ENCODE measurements at regions not wholly inside any gene's neighbourhood (a gene's known extent, or its start where the extent isn't known, plus 50 kb on each side); places are given as distances from the start of the nearest gene placed in this dataset.
A peak's percentile ranks its signal among the peaks of the same experiment; 100 is the strongest.
"Not testable (repeated sequence)": the region's sequence is repeated elsewhere in the genome, so short reads cannot be mapped to it uniquely, and the experiment has no call there.

GRCh38 chr5:163189023-163189553, 248.3 kb upstream of the CCNG1 start:
- no peak for DNase-seq

GRCh38 chr5:163190283-163190682, 247.1 kb upstream of the CCNG1 start:
- no peak for DNase-seq

GRCh38 chr5:163190784-163191183, 246.6 kb upstream of the CCNG1 start:
- DNase-seq: no peak

- no peak for DNase-seq
These were observed 243.5 kb upstream of the CCNG1 start for GRCh38 chr5:163193886-163194285.

GRCh38 chr5:163205645-163206044, 231.8 kb upstream of the CCNG1 start:
- DNase-seq: no peak

GRCh38 chr5:163221581-163221980, 215.8 kb upstream of the CCNG1 start:
- no peak for DNase-seq

- DNase-seq: no peak
These were observed 214.4 kb upstream of the CCNG1 start for GRCh38 chr5:163222982-163223381.

GRCh38 chr5:163244445-163244987, 192.9 kb upstream of the CCNG1 start:
- no peak for DNase-seq

GRCh38 chr5:163245584-163245983, 191.8 kb upstream of the CCNG1 start:
- no peak for DNase-seq

GRCh38 chr5:163248333-163248732, 189.1 kb upstream of the CCNG1 start:
- DNase-seq: no peak

GRCh38 chr5:163248871-163249270, 188.5 kb upstream of the CCNG1 start:
- DNase-seq: no peak

- DNase-seq: no peak
These were observed 184.4 kb upstream of the CCNG1 start for GRCh38 chr5:163252950-163253349.

GRCh38 chr5:163259495-163259894, 177.9 kb upstream of the CCNG1 start:
- DNase-seq: no peak

GRCh38 chr5:163260471-163260870, 176.9 kb upstream of the CCNG1 start:
- no peak for DNase-seq

- no peak for DNase-seq
These were observed 176.4 kb upstream of the CCNG1 start for GRCh38 chr5:163260961-163261360.

- no peak for DNase-seq
These were observed 175.6 kb upstream of the CCNG1 start for GRCh38 chr5:163261647-163262269.

- DNase-seq: not testable (repeated sequence)
These were observed 171.1 kb upstream of the CCNG1 start for GRCh38 chr5:163266249-163266648.

GRCh38 chr5:163269624-163270023, 167.8 kb upstream of the CCNG1 start:
- no peak for DNase-seq

GRCh38 chr5:163276466-163276865, 160.9 kb upstream of the CCNG1 start:
- no peak for DNase-seq

- not testable (repeated sequence) for DNase-seq
These were observed 156.5 kb upstream of the CCNG1 start for GRCh38 chr5:163280897-163281296.

GRCh38 chr5:163281512-163281911, 155.9 kb upstream of the CCNG1 start:
- no peak for DNase-seq

GRCh38 chr5:163293836-163294235, 143.6 kb upstream of the CCNG1 start:
- DNase-seq: no peak

GRCh38 chr5:163303718-163304117, 133.7 kb upstream of the CCNG1 start:
- no peak for DNase-seq

- DNase-seq: no peak
These were observed 131.7 kb upstream of the CCNG1 start for GRCh38 chr5:163305655-163306054.

GRCh38 chr5:163306421-163306820, 131.0 kb upstream of the CCNG1 start:
- peak; percentile 3 for DNase-seq

Measured in CD4-positive, alpha-beta T cell treated with Interleukin-12 subunit alpha and Interleukin-12 subunit beta, for 1 hour (primary cell).